ENCODE measurements at regions not wholly inside any gene's neighbourhood (a gene's known extent, or its start where the extent isn't known, plus 50 kb on each side); places are given as distances from the start of the nearest gene placed in this dataset.

- TF ChIP-seq CTCF (IDR thresholded peaks at IDR 0.05) (peak in 2 of 5 experiments; percentile 13 to 17), EP300 (IDR thresholded peaks at IDR 0.05; ENCODE audit: low read depth) (no peak), POLR2AphosphoS5 (IDR thresholded peaks at IDR 0.05) (peak in 2 of 3 donors; percentile 31 to 65), POLR2A (IDR thresholded peaks at IDR 0.05) (no peak)
Observed at GRCh38 chr2:71276311-71277146, 49.6 kb upstream of the PAIP2B start.
